AG08396 (cell line): ENCODE measurements at regions not wholly inside any gene's neighbourhood (a gene's known extent, or its start where the extent isn't known, plus 50 kb on each side); places are given as distances from the start of the nearest gene placed in this dataset.

ENCODE experiments used
- DNase-seq: peaks from one replicate; pipeline ENCODE4 v3.0.0; 2012; ENCODE audit warnings: low spot score, mixed read lengths

DNA sequence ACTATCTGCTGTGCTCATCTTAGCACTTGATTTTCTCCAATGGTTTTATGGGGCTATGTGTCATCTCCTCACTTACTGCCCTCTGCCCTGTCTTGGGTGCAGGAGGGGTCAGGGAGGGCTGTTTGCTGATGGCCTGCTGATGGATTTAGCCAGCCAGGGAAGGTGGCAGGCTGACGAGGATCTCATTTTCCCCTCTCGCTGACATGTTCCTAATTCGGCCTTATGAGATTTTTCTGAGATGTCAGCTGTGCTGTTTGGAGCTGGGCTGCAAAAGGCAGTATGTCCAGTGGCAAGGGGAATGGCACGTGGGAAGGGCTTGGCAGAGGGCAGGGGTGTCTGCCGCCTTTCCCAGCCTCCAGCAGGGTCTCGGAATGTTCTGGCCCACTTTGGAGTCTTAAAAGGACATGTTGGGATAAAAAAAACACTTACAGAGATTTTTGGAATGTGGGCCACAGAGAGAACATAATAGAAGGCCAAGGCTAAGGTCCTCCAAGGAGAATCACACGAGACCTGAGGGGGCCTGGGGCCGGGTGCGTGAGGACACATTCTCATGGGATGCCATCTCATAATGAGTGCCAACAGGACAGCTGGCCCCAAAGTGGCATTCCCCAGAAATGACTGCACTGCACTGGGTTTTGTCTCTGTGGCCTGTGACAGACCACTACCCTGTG, 303.8 kb downstream of the TLE3 start:
- no peak for DNase-seq

- peak; percentile 40 for DNase-seq
These were observed 302.9 kb downstream of the TLE3 start for GRCh38 chr15:69794645-69795469.

DNA sequence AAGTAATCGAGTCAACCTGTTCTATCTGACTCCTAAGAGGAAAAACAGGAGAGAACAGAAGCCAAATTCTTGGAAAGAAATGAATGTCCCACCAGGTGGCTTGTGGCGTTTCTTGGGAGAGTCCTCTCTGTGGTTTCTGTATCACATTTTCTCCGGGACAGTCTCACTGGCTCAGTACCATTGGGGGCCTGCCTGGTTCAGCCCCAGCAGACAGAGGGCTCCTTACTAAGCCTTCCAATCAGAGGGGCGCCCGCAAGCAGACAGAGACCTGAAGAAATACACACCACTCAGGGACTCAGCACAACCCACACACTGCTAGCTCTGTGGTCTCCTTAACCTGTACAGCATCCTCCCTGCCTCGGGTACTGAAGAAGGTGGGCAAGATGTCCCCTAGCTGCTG, 302.1 kb downstream of the TLE3 start:
- DNase-seq = no peak

GRCh38 chr15:69797051-69797595, 300.6 kb downstream of the TLE3 start:
- no peak for DNase-seq

DNA sequence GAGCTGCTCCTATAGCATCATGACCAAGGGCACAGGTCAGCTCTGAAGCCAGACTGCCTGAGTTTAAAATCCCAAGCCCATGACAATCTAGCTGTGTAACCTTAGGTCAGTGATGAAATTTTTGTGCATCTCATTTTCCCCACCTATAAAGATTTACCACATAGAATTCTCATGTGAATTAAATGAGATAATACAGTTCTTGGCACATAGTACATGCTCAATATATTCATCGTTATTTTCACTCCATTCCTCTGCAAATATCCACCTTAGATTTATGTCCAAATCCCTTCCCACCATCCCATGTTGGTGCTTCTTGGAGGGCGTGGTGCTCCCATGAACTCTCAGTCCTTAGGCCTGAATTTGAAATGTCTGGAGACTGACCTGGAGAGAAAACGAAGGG, 300.1 kb downstream of the TLE3 start:
- no peak for DNase-seq

DNA sequence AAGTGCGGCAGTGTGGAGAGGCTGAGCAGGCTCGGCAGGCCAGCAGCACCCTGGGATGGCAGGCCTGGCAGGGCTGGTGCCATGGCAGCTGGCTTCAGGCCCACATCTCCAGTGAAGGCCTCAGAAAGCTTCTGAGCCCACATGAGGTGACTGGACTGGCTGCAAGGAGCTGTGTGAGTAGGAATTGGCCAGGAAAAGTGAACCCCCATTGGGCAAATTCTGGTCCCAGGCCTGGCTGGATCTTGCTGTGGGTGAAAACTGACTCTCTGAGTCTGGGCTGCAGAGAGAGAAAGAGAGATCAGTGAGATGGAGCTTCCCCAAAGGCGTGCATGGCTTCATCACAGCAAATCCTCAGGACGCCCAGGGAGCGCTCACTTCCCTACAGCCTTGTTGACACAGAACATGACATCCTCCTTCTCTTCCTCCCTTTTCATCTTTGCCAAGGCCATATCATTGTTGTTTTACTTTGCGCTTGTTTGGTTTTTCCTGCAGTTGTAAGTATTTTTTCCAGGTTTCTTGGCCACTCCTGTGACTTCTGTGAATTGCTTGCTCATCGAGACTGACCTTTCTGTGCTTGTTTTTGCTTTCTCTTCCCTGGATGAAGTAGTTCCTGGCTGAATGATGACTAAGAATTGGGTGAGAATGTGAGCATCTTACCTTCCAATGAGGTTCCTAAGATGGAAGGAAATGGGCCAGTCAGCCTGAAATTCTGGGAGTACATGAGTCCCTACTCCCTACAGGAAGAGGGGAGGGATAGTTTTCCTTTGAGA, 299.1 kb downstream of the TLE3 start:
- no peak for DNase-seq

- no peak for DNase-seq
These were observed 296.6 kb downstream of the TLE3 start for GRCh38 chr15:69801144-69801543.

DNA sequence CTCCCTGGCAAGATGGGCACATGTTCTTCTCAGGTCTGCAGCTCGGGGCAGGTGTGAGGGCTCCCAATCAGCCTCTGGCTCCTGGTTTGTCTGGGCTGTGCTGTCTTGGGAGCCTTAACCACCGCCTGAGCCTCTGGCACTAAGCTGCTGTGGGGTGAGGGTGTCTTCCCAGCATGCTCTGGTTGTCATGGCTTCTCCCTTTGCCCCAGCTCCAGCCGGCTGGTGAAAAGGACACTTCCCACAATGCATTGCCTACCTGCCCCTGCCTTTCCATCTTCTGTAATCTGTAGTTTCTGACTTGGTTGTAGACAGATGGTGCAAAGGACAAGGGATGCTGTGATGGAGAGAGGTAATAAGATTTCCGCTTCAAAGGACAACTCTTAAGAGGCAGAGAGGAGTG, 295.3 kb downstream of the TLE3 start:
- DNase-seq = no peak

DNA sequence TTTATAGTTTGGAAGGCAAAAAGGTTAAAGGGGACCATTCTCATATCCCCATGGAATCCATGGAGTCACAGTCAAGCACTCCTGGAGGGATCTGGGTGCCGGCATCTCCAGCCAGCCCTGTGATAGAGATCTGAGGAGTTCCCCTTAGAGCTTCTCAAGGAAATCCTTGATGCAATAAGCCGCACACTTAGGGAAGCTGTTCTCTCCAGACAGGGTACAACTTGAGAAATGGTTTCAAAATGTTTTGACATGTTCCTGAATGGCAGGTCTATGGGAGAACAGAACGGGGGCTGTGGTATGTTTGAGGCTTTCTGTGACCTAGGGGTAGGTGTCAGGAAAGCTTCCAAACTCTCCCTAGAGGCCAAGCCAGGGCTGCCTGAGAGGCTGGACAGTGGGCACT, 292.9 kb downstream of the TLE3 start:
- DNase-seq = no peak

DNA sequence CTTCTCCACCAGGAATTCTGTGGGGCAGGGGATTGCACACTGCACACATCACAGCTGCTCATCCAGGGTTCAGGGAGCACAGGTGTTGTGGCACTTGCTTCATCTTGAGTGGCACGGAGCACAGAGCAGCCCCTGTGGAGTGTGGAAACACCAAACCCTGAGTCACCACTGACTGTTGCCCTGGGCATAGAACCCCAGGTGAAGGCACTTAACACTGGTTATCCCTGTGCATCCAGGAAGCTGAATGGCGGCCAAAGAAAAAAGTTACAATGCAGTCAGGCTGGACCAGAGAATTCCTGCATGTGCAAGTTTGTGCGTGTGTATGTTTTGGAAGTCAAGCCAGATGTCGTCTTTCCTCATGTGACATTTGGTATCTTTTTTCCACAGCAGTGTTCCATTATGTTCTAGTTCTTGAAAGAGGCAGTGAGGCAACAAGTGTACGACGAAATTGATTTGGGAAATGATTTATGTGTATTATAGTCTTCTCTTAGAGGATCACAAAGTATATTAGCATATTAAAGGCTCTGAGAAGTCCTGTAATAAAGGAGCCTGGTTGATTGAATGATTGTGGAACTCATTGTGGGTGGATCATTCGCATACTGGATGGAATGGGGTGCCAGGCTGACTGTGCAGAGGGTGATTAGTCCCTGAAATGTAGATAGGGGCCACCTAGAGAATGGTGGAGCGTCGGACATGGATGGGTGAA, 292.3 kb downstream of the TLE3 start:
- DNase-seq = no peak

- no peak for DNase-seq
These were observed 291.3 kb downstream of the TLE3 start for GRCh38 chr15:69806287-69806915.

GRCh38 chr15:69807721-69808120, 290.0 kb downstream of the TLE3 start:
- no peak for DNase-seq

GRCh38 chr15:69808756-69809155, 289.0 kb downstream of the TLE3 start:
- no peak for DNase-seq

DNA sequence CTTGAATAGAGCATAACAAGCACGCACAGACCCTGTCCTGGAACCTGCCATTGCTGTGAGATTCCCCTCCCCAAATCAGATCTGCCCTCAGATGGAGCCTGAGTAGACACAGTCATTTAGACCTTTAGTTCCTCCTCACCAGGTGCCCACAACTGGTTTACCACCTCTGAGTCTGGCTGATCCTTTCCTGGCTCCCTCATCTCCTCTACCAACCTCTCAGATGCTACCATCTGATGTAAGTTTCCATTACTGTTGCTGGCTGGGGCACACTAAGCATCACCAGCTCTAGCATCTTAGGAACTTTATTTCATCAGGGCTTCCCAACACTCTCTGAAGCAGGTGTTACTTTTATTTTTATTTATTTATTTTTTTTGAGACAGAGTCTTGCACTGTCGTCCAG, 288.3 kb downstream of the TLE3 start:
- no peak for DNase-seq

GRCh38 chr15:69810431-69811354, 287.0 kb downstream of the TLE3 start:
- DNase-seq = no peak

- DNase-seq = no peak
These were observed 284.9 kb downstream of the TLE3 start for GRCh38 chr15:69812861-69813261.

GRCh38 chr15:69813881-69814280, 283.8 kb downstream of the TLE3 start:
- DNase-seq = no peak

GRCh38 chr15:69814932-69815331, 282.8 kb downstream of the TLE3 start:
- DNase-seq = no peak

GRCh38 chr15:69815793-69816192, 281.9 kb downstream of the TLE3 start:
- no peak for DNase-seq

DNA sequence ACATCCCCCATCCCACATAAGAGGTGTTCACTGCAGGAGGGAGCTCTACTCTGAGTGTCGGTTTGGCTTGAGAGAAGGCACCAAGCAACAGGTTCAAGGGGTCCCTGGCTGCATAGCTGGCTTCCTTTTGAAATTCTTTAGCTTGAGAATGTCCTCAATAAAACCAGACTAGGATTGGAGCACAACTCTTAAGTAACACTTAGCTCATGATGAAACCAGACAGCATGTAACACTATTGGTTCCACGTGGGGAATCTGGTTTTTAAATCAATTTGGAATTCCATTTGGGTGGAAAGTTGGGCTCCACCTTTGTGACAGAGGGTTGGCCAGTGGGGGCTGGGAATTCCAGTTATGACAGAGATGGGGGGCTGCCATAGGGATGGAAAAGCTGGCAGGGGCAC, 281.2 kb downstream of the TLE3 start:
- DNase-seq = no peak
